ENCODE measurements at regions not wholly inside any gene's neighbourhood (a gene's known extent, or its start where the extent isn't known, plus 50 kb on each side); places are given as distances from the start of the nearest gene placed in this dataset.

GRCh38 chr4:11342401-11342800 lies 86.3 kb downstream of the HS3ST1 start:
- H3K36me3 ChIP-seq = no peaks in the 10 kb centered on the region
- no peak for TF ChIP-seq POLR2A (IDR thresholded peaks at IDR 0.05)
- TF ChIP-seq, protein P1, sequence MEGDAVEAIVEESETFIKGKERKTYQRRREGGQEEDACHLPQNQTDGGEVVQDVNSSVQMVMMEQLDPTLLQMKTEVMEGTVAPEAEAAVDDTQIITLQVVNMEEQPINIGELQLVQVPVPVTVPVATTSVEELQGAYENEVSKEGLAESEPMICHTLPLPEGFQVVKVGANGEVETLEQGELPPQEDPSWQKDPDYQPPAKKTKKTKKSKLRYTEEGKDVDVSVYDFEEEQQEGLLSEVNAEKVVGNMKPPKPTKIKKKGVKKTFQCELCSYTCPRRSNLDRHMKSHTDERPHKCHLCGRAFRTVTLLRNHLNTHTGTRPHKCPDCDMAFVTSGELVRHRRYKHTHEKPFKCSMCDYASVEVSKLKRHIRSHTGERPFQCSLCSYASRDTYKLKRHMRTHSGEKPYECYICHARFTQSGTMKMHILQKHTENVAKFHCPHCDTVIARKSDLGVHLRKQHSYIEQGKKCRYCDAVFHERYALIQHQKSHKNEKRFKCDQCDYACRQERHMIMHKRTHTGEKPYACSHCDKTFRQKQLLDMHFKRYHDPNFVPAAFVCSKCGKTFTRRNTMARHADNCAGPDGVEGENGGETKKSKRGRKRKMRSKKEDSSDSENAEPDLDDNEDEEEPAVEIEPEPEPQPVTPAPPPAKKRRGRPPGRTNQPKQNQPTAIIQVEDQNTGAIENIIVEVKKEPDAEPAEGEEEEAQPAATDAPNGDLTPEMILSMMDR (IDR thresholded peaks at IDR 0.05) = no peak
- no peaks in the 10 kb centered on the region for H3K4me1 ChIP-seq
- DNase-seq = no peak
- H3K4me3 ChIP-seq = no peak overlapping the region
- no peaks in the 10 kb centered on the region for H3K27me3 ChIP-seq
- no peaks in the 10 kb centered on the region for H3K9me3 ChIP-seq
- no peak overlapping the region for H3K27ac ChIP-seq

DNA sequence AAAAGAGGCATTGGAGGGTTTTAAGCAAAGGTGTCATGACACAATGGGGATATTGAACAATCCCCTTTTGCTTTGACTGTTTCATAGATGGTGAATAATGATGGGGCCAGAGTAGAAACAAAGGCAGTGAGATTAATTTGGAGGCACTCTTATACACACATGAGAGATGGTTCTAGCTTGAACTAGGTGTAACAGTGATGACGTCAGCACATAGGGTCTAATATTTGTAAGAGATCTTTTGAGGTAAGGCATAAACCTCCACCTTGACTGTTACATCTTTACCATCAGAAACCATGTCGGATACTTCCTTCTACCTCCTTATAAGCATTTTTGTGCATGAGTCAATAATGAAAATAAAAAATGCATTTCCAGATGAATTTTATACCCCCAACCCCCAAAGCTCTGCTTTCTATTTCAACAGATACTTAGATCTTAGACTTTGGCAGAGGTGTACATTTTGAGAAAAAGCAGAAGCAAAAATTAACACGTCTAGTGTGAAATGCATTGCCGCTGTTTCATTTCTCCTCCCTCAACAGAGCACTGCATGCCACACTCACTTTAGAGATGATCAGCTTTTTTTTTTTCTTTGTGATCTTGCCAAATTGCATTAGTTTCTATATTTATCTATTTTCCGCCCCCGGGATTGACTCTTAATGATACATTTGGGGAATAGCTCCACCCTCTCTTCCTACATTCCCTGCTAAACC lies 87.2 kb downstream of the HS3ST1 start:
- H3K27me3 ChIP-seq = no peaks in the 10 kb centered on the region
- TF ChIP-seq, protein P1 (IDR thresholded peaks at IDR 0.05) = no peak
- TF ChIP-seq POLR2A (IDR thresholded peaks at IDR 0.05) = no peak
- DNase-seq = no peak
- H3K36me3 ChIP-seq = no peaks in the 10 kb centered on the region
- H3K9me3 ChIP-seq = no peaks in the 10 kb centered on the region
- no peak overlapping the region for H3K27ac ChIP-seq
- H3K4me1 ChIP-seq = no peaks in the 10 kb centered on the region
- H3K4me3 ChIP-seq = no peak overlapping the region

DNA sequence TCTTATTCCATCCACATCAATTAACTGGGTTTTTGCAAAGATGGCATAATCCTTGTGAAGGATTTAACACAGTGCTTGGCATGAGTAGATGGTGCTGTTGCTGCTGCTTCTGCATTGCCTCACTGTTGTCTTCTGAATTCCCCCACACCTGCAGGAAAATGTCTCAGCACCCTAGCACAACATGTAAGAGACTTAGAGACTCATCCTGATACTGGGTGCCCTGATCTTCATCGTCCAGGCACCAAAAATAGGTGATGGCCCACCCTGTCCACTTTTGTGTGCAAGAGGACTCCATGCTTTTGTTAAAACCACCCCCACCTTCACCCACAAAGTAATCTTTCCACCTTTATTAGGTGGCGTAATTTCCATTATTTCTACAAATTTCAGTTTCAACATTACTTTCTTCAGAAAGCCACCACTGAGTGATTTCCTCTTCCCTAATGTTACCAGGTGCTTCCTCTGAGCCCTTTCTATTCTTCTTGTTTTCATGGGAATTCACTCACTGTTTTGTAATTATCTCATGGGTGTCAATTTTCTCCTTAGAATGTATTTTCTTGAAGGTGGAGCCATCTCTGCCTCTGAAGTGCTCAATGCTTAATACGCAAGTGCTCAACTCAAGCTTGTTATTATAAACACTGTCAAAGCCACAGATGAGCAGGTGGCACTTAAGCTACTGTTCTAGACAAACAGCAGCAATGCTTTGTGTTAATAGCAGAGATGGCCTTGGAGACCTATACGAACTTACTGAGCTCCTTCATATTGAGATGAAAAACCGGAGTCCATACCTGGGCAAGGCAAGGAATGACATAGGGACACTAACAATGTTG lies 89.5 kb downstream of the HS3ST1 start:
- Histone ChIP-seq H3K36me3 (no peaks in the 10 kb centered on the region), H3K27ac (no peak overlapping the region), H3K27me3 (no peaks in the 10 kb centered on the region), H3K9me3 (no peaks in the 10 kb centered on the region), H3K4me1 (no peaks in the 10 kb centered on the region), H3K4me3 (no peak overlapping the region)
- no peak for DNase-seq
- TF ChIP-seq POLR2A (IDR thresholded peaks at IDR 0.05) = no peak
- TF ChIP-seq, protein P1 (IDR thresholded peaks at IDR 0.05) = no peak

GRCh38 chr4:11337287-11337686 lies 91.4 kb downstream of the HS3ST1 start:
- no peaks in the 10 kb centered on the region for H3K4me1 ChIP-seq
- no peaks in the 10 kb centered on the region for H3K27me3 ChIP-seq
- no peaks in the 10 kb centered on the region for H3K36me3 ChIP-seq
- H3K4me3 ChIP-seq = no peak overlapping the region
- H3K9me3 ChIP-seq = no peaks in the 10 kb centered on the region
- TF ChIP-seq POLR2A (IDR thresholded peaks at IDR 0.05) = no peak
- TF ChIP-seq, protein P1 (IDR thresholded peaks at IDR 0.05) = no peak
- no peak for DNase-seq
- H3K27ac ChIP-seq = no peak overlapping the region

DNA sequence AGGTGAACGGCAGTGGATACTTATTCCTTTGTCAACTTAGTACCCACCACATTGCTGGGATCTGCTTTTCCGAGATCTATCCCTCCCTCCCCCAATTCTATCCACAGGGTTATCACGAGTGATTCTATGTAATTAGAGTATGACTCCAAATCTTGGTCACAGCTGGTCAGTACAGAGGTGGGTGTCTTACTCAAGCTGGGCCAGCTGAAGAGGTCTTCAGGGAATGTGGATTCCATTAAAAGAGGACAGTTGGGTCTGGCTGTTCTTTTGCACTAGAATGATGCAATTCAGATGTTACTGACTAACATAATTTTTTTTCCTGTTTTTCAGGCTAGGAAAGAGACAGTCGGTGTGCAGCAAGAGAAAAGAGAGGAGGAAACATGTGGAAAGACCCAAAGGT lies 92.3 kb downstream of the HS3ST1 start:
- Histone ChIP-seq H3K27me3 (no peaks in the 10 kb centered on the region), H3K4me1 (no peaks in the 10 kb centered on the region), H3K36me3 (no peaks in the 10 kb centered on the region), H3K9me3 (no peaks in the 10 kb centered on the region), H3K4me3 (no peak overlapping the region), H3K27ac (no peak overlapping the region)
- no peak for DNase-seq
- no peak for TF ChIP-seq POLR2A (IDR thresholded peaks at IDR 0.05)
- TF ChIP-seq, protein P1 (IDR thresholded peaks at IDR 0.05) = no peak
